GM12892 (cell line): ENCODE measurements at regions not wholly inside any gene's neighbourhood (a gene's known extent, or its start where the extent isn't known, plus 50 kb on each side); places are given as distances from the start of the nearest gene placed in this dataset.

ENCODE experiments used
- POLR2A ChIP-seq: IDR thresholded peaks from 2 replicates; pipeline ENCODE4 v1.6.1; 2011; ENCODE audit warnings: low read depth, low read length, control low read depth
- POLR2AphosphoS5 ChIP-seq: IDR thresholded peaks from 2 replicates; pipeline ENCODE4 v1.6.1; 2011; ENCODE audit warnings: low read depth, low read length, control low read depth

DNA sequence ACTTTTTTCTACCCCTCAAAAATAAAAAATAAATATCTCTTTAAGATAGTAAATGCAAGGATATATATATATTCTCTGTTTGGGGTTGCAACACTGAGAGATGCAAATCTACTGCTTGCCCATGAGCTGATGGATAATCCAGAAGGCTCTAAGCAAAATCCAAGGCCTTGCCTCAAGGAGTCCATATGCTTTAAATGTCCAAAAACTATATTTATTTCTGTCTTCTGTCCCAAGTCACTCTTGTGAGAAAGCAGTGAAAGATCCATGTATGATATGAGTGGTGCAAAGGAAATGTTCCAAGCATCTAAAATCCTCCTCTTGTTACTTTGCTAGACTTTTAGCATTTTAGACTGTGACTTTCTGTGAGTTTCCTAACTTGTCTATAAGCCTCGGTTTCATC lies 92.9 kb upstream of the RNF152 start:
- no peak for TF ChIP-seq POLR2A
- TF ChIP-seq POLR2AphosphoS5: no peak
